ENCODE measurements at regions not wholly inside any gene's neighbourhood (a gene's known extent, or its start where the extent isn't known, plus 50 kb on each side); places are given as distances from the start of the nearest gene placed in this dataset.

- TF ChIP-seq EZH2phosphoT487 (IDR thresholded peaks at IDR 0.05; ENCODE audit: insufficient read depth, low read depth) (no peak), EZH2 (IDR thresholded peaks at IDR 0.05; ENCODE audit: insufficient read depth, poor library complexity, severe bottlenecking) (no peak)
Observed at GRCh38 chr2:49342156-49342555, 187.8 kb upstream of the FSHR start.
